Epithelial cell of prostate (primary cell): ENCODE measurements at regions not wholly inside any gene's neighbourhood (a gene's known extent, or its start where the extent isn't known, plus 50 kb on each side); places are given as distances from the start of the nearest gene placed in this dataset.

ENCODE experiments used
- DNase-seq: peaks from one replicate; pipeline ENCODE4 v3.0.0-alpha.2; 2011; ENCODE audit warnings: low read depth, low spot score
- H3K27ac ChIP-seq: fragments of 450-650 bp; 2 replicates; pipeline ENCODE4 v1.5.1; 2017; ENCODE audit warnings: mild to moderate bottlenecking

- no peak overlapping the region for H3K27ac ChIP-seq
- no peak for DNase-seq
These were observed 76.0 kb upstream of the SNRK start for GRCh38 chr3:43210049-43211027.

GRCh38 chr3:43207628-43208085, 78.7 kb upstream of the SNRK start:
- no peak overlapping the region for H3K27ac ChIP-seq
- DNase-seq, result no peak

- no peak for DNase-seq
- H3K27ac ChIP-seq, result no peak overlapping the region
These were observed 79.7 kb upstream of the SNRK start for GRCh38 chr3:43206632-43207031.

GRCh38 chr3:43206105-43206504, 80.2 kb upstream of the SNRK start:
- no peak overlapping the region for H3K27ac ChIP-seq
- DNase-seq, result no peak

- DNase-seq, result no peak
- H3K27ac ChIP-seq, result no peak overlapping the region
These were observed 83.3 kb upstream of the SNRK start for GRCh38 chr3:43203022-43203421.

GRCh38 chr3:43201581-43201980, 84.8 kb upstream of the SNRK start:
- H3K27ac ChIP-seq, result no peak overlapping the region
- no peak for DNase-seq

GRCh38 chr3:43199645-43200306, 86.6 kb upstream of the SNRK start:
- no peak for DNase-seq
- H3K27ac ChIP-seq, result no peak overlapping the region

- H3K27ac ChIP-seq, result no peak overlapping the region
- DNase-seq, result no peak
These were observed 87.3 kb upstream of the SNRK start for GRCh38 chr3:43198791-43199644.

GRCh38 chr3:43198301-43198700, 88.0 kb upstream of the SNRK start:
- no peak overlapping the region for H3K27ac ChIP-seq
- no peak for DNase-seq

GRCh38 chr3:43197181-43197580, 89.2 kb upstream of the SNRK start:
- DNase-seq, result no peak
- H3K27ac ChIP-seq, result no peak overlapping the region

- no peak for DNase-seq
- no peak overlapping the region for H3K27ac ChIP-seq
These were observed 89.6 kb upstream of the SNRK start for GRCh38 chr3:43196721-43197120.

GRCh38 chr3:43195115-43195498, 89.2 kb upstream of the POMGNT2 start:
- no peak for DNase-seq
- no peak overlapping the region for H3K27ac ChIP-seq

GRCh38 chr3:43194490-43195114, 88.7 kb upstream of the POMGNT2 start:
- H3K27ac ChIP-seq, result no peak overlapping the region
- DNase-seq, result no peak

GRCh38 chr3:43194069-43194468, 88.2 kb upstream of the POMGNT2 start:
- DNase-seq, result no peak
- H3K27ac ChIP-seq, result no peak overlapping the region

GRCh38 chr3:43192028-43192427, 86.1 kb upstream of the POMGNT2 start:
- DNase-seq, result no peak
- no peak overlapping the region for H3K27ac ChIP-seq

- no peak for DNase-seq
- H3K27ac ChIP-seq, result peak overlapping the region; percentile 72
These were observed 85.2 kb upstream of the POMGNT2 start for GRCh38 chr3:43191116-43191515.

GRCh38 chr3:43190670-43191069, 84.8 kb upstream of the POMGNT2 start:
- DNase-seq, result no peak
- peak overlapping the region; percentile 72 for H3K27ac ChIP-seq

- H3K27ac ChIP-seq, result no peak overlapping the region
These were observed 82.1 kb upstream of the POMGNT2 start for GRCh38 chr3:43187836-43188479.

GRCh38 chr3:43185983-43186314, 80.1 kb upstream of the POMGNT2 start:
- DNase-seq, result no peak

More at GRCh38 chr3:43187836-43188479, 82.1 kb upstream of the POMGNT2 start:
- no peak for DNase-seq

More at GRCh38 chr3:43185983-43186314, 80.1 kb upstream of the POMGNT2 start:
- H3K27ac ChIP-seq, result peak overlapping the region; percentile 84
